ENCODE measurements at regions not wholly inside any gene's neighbourhood (a gene's known extent, or its start where the extent isn't known, plus 50 kb on each side); places are given as distances from the start of the nearest gene placed in this dataset.
"Not testable (repeated sequence)": the region's sequence is repeated elsewhere in the genome, so short reads cannot be mapped to it uniquely, and the experiment has no call there.

GRCh38 chr10:118871244-118871865 is 116.6 kb upstream of the CACUL1 start:
- no peak for DNase-seq (ENCODE audit: low spot score)

- no peak for DNase-seq (ENCODE audit: low spot score)
Measured at GRCh38 chr10:118873091-118873737, 118.4 kb upstream of the CACUL1 start.

- no peak for DNase-seq (ENCODE audit: low spot score)
Measured at GRCh38 chr10:118873738-118874105, 119.0 kb upstream of the CACUL1 start.

GRCh38 chr10:118874171-118874570 is 119.4 kb upstream of the CACUL1 start:
- no peak for DNase-seq (ENCODE audit: low spot score)

- no peak for DNase-seq (ENCODE audit: low spot score)
Measured at GRCh38 chr10:118875087-118875486, 120.3 kb upstream of the CACUL1 start.

- DNase-seq (ENCODE audit: low spot score), result no peak
Measured at GRCh38 chr10:118882741-118883140, 128.0 kb upstream of the CACUL1 start.

- no peak for DNase-seq (ENCODE audit: low spot score)
Measured at GRCh38 chr10:118892255-118892654, 137.3 kb upstream of the NANOS1 start.

GRCh38 chr10:118894891-118895290 is 134.6 kb upstream of the NANOS1 start:
- not testable (repeated sequence) for DNase-seq (ENCODE audit: low spot score)

GRCh38 chr10:118900617-118901016 is 128.9 kb upstream of the NANOS1 start:
- no peak for DNase-seq (ENCODE audit: low spot score)

GRCh38 chr10:118901380-118901779 is 128.1 kb upstream of the NANOS1 start:
- DNase-seq (ENCODE audit: low spot score), result no peak

- DNase-seq (ENCODE audit: low spot score), result no peak
Measured at GRCh38 chr10:118901906-118902305, 127.6 kb upstream of the NANOS1 start.

- not testable (repeated sequence) for DNase-seq (ENCODE audit: low spot score)
Measured at GRCh38 chr10:118902656-118903055, 126.9 kb upstream of the NANOS1 start.

GRCh38 chr10:118903251-118903650 is 126.3 kb upstream of the NANOS1 start:
- DNase-seq (ENCODE audit: low spot score), result no peak

GRCh38 chr10:118903691-118904090 is 125.8 kb upstream of the NANOS1 start:
- DNase-seq (ENCODE audit: low spot score), result no peak

- DNase-seq (ENCODE audit: low spot score), result no peak
Measured at GRCh38 chr10:118904286-118904685, 125.2 kb upstream of the NANOS1 start.

- no peak for DNase-seq (ENCODE audit: low spot score)
Measured at GRCh38 chr10:118907051-118907450, 122.5 kb upstream of the NANOS1 start.

- DNase-seq (ENCODE audit: low spot score), result no peak
Measured at GRCh38 chr10:118908557-118909256, 120.8 kb upstream of the NANOS1 start.

- no peak for DNase-seq (ENCODE audit: low spot score)
Measured at GRCh38 chr10:118910702-118911101, 118.8 kb upstream of the NANOS1 start.

GRCh38 chr10:118911363-118911762 is 118.2 kb upstream of the NANOS1 start:
- no peak for DNase-seq (ENCODE audit: low spot score)

GRCh38 chr10:118912961-118913600 is 116.4 kb upstream of the NANOS1 start:
- no peak for DNase-seq (ENCODE audit: low spot score)

GRCh38 chr10:118913825-118914224 is 115.7 kb upstream of the NANOS1 start:
- no peak for DNase-seq (ENCODE audit: low spot score)

GRCh38 chr10:118914629-118915028 is 114.9 kb upstream of the NANOS1 start:
- DNase-seq (ENCODE audit: low spot score), result no peak

- no peak for DNase-seq (ENCODE audit: low spot score)
Measured at GRCh38 chr10:118915161-118915560, 114.4 kb upstream of the NANOS1 start.

Data from germinal center (tissue), 1 donor.